HG03575 (cell line): ENCODE measurements at regions not wholly inside any gene's neighbourhood (a gene's known extent, or its start where the extent isn't known, plus 50 kb on each side); places are given as distances from the start of the nearest gene placed in this dataset.

ENCODE experiments used
- ATAC-seq: cut with Tn5 transposase; IDR thresholded peaks from one replicate; pipeline ENCODE4 v1.9.1; 2021; ENCODE audit not compliant: unreplicated experiment, insufficient number of reproducible peaks, low FRiP score; ENCODE audit errors: extremely low read depth

- no peak for ATAC-seq
Measured at GRCh38 chr22:48181263-48181955, 1419.0 kb downstream of the TBC1D22A start.

- no peak for ATAC-seq
Measured at GRCh38 chr22:48180631-48181030, 1418.2 kb downstream of the TBC1D22A start.

GRCh38 chr22:48179571-48180546 lies 1417.4 kb downstream of the TBC1D22A start:
- no peak for ATAC-seq

- no peak for ATAC-seq
Measured at GRCh38 chr22:48178536-48178935, 1416.1 kb downstream of the TBC1D22A start.

- no peak for ATAC-seq
Measured at GRCh38 chr22:48177631-48178030, 1415.2 kb downstream of the TBC1D22A start.

- no peak for ATAC-seq
Measured at GRCh38 chr22:48175721-48176120, 1413.3 kb downstream of the TBC1D22A start.

DNA sequence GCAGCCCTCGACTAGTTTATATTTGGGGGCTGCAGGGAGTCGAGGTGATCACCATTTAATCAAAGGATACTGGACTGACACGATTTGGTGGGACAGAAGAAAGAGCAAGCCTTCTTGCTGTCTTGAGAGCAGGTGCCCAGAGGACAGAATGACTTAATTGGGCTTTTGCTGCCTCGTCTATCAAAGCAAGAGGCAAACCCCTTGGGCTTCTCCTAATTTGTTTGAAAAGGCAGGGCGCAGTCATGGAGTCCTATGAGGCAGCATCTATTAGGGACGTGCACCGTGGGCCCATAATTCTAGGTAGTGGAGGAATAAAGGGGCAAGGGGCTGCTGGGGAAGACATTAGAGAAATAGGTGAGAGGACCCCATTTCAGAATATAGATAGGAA lies 1411.3 kb downstream of the TBC1D22A start:
- ATAC-seq: no peak

- ATAC-seq: no peak
Measured at GRCh38 chr22:48173061-48173772, 1410.8 kb downstream of the TBC1D22A start.

- no peak for ATAC-seq
Measured at GRCh38 chr22:48171271-48171691, 1408.8 kb downstream of the TBC1D22A start.

- no peak for ATAC-seq
Measured at GRCh38 chr22:48169227-48169626, 1406.8 kb downstream of the TBC1D22A start.

GRCh38 chr22:48167238-48167637 lies 1404.8 kb downstream of the TBC1D22A start:
- ATAC-seq: no peak

DNA sequence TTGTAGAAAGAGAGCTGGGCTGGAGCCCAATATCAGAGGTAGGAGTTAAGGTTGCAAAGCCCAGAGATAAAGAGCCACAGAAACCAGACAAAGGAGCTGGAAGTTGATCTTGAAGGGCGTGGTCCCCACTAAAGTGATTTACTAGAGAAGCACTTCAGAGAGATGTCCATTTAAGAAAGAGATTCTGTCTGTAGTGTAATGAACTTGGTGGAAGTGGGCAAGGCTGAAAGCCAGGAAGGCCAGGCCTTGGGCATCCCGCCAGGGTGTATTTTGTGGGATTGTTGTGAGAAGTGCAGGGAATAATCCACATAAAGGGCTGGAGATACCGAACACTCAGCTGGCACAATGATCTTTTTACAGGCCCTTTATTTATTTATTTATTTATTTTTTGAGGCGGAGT lies 1398.8 kb downstream of the TBC1D22A start:
- no peak for ATAC-seq

GRCh38 chr22:48157676-48158075 lies 1395.2 kb downstream of the TBC1D22A start:
- ATAC-seq: no peak

GRCh38 chr22:48156603-48157355 lies 1394.3 kb downstream of the TBC1D22A start:
- ATAC-seq: no peak

GRCh38 chr22:48155446-48155845 lies 1393.0 kb downstream of the TBC1D22A start:
- ATAC-seq: no peak

- ATAC-seq: no peak
Measured at GRCh38 chr22:48154943-48155240, 1392.4 kb downstream of the TBC1D22A start.

DNA sequence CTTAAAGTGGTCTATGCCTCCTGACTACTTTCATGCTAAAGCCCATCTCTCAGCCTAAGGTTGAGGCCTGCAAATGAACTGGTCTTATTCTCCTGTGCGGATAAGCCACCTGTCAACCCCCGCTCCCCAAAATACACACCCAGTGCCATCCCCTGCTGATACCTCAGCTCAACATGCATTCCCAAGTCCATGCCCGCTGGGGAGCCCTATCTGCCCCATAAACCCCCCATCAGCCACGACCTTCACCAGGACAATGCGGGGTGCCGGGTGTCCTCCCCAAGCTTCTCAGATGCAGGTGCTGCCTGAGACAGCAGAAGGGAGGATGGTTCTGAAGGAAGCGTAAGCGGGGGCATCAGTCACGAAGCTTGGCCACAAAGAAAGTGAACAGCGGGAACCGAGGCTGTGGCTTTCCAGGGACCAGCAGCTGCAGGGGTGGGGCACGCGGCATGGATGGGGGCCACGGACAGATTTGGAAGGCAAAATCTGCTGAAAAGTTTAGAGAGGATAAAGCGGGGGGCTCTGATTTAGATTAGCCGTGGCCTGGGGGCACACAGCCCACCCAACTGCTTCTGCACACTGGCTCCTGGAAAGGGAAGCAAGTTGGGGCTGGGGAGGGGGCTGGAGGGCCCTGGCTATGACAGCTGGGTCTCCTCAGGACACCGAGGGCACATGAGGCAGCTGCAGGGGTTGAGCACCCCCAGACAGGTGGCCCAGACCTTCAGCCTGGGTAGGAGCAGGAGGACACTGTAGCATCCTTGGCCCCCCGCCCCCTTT lies 1391.9 kb downstream of the TBC1D22A start:
- no peak for ATAC-seq

DNA sequence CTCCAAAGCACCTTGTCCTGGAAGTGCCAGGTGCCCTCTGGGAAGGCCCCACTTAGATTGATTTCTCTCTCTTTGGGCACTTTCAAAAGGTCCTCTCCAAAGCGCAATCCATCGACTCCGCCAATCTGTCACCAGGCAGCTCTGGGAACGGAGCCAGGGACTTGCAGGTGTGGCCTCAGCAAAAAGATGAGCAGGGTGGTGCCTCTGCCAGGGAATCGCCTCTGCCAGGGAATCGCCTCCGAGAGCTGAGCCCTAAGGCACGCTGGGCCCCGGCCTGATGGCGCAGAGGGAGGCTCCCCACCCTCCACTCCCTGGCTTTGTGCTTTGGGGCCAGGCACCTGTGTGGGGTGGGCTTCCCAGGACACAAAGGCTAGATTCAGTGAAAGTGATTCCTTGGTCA lies 1391.3 kb downstream of the TBC1D22A start:
- ATAC-seq: no peak
